ENCODE measurements at regions not wholly inside any gene's neighbourhood (a gene's known extent, or its start where the extent isn't known, plus 50 kb on each side); places are given as distances from the start of the nearest gene placed in this dataset.

DNA sequence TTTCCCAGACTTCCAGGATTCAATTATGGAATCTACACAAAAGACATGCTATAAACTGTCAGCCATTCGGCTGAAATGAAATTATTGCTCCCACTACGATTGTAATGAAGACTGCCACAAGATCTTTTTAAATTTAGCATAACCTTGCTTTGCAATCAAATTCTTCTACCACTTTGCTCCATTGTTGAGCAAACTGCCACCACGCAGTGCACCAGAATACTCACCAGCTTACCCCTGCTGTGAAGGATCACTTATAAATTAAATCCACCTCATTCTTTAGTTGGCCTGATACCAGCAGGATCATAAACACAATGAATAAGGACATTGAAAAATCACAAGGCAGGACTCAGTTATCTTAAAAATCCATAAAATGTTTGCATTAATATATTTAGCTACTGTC lies 116.4 kb upstream of the PRNP start:
- DNase-seq (no peak), ATAC-seq (no peak)
- no peaks in the 10 kb centered on the region for H3K27me3 ChIP-seq
- TF ChIP-seq POLR2A (IDR thresholded peaks at IDR 0.05): no peak
- TF ChIP-seq, protein P1, sequence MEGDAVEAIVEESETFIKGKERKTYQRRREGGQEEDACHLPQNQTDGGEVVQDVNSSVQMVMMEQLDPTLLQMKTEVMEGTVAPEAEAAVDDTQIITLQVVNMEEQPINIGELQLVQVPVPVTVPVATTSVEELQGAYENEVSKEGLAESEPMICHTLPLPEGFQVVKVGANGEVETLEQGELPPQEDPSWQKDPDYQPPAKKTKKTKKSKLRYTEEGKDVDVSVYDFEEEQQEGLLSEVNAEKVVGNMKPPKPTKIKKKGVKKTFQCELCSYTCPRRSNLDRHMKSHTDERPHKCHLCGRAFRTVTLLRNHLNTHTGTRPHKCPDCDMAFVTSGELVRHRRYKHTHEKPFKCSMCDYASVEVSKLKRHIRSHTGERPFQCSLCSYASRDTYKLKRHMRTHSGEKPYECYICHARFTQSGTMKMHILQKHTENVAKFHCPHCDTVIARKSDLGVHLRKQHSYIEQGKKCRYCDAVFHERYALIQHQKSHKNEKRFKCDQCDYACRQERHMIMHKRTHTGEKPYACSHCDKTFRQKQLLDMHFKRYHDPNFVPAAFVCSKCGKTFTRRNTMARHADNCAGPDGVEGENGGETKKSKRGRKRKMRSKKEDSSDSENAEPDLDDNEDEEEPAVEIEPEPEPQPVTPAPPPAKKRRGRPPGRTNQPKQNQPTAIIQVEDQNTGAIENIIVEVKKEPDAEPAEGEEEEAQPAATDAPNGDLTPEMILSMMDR (IDR thresholded peaks at IDR 0.05): no peak
- no peaks in the 10 kb centered on the region for H3K4me1 ChIP-seq
- H3K36me3 ChIP-seq: no peaks in the 10 kb centered on the region
- H3K27ac ChIP-seq: no peak overlapping the region
- no peak overlapping the region for H3K4me3 ChIP-seq
- no peaks in the 10 kb centered on the region for H3K9me3 ChIP-seq
- WGBS (ENCODE audit: insufficient coverage, low coverage, low lambda C conversion rate, missing lambda C conversion rate): 53% methylated on average over 3 of the region's 3 CpGs
- intact Hi-C loops (cut with DNase I): no loop called here

DNA sequence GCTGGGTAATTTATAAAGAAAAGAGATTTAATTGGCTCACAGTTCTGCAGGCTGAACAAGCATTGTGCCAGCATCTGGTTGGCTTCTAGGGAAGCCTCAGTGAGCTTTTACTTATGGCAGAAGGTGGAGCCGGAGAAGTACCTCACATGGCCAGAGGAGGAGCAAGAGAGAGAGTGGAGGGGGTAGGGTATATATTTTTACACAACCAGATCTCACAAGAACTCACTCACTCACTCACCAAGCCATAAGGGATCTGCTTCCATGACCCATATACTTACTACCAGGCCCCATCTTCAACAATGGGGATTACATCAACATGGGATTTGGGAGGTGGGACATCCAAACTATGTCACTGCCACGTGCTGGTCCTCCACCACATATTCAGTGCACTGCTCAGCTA lies 117.2 kb upstream of the PRNP start:
- no peak for DNase-seq
- Histone ChIP-seq H3K27ac (no peak overlapping the region), H3K27me3 (no peaks in the 10 kb centered on the region), H3K36me3 (no peaks in the 10 kb centered on the region), H3K4me1 (no peaks in the 10 kb centered on the region), H3K9me3 (no peaks in the 10 kb centered on the region), H3K4me3 (no peak overlapping the region)
- ATAC-seq: no peak
- intact Hi-C loops (cut with DNase I): no loop called here
- WGBS (ENCODE audit: insufficient coverage, low coverage, low lambda C conversion rate, missing lambda C conversion rate): 75% methylated on average over 1 of the region's 2 CpGs
- no peak for TF ChIP-seq POLR2A (IDR thresholded peaks at IDR 0.05)
- TF ChIP-seq, protein P1 (IDR thresholded peaks at IDR 0.05): no peak

DNA sequence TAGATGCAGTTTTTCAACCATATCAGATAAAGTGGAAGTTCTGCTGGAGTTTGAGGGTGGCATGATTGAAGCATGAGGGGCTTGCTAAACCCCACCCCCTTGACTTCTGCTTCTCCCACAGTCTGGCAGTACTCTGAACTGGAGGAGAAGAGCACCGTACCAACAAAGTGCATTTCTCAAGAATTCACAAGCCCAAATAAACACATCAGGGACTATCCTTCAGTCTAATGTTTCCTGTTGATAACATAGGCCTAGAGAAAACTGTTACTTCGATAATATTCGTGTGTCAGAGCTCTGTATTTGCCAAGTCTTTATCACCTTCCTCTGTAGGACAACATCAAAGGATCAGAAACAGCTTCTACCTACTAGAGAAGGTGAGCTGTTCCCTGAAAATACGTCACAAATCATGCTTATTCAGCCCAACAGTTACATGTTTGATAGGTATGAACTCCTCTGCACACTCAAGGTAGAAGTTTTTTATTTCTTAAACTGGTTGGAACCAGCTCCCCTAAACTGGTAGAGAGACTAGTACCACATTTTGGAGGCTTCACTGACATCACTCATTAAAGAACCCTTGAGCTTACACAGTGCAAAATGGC lies 117.8 kb upstream of the PRNP start:
- no peak overlapping the region for H3K27ac ChIP-seq
- ATAC-seq: no peak

DNA sequence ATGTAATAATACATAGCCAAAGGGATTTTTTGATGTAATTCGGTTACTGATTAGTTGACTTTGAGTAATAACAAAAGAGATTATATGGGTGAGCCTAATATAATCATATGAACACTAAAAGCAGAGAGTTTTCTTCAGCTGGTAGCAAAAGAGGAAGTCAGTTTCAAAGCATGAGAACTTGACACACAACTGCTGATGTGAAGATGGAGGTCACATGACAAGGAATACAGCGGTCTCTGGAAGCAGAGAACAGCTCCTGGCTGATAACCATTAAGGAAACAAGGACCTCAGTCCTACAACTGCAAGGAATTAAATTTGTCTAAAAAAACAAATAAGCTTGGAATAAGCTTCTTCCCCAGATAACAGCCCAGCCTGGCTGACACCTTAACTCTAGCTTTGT lies 119.1 kb upstream of the PRNP start:
- WGBS (ENCODE audit: insufficient coverage, low coverage, low lambda C conversion rate, missing lambda C conversion rate): 45% methylated on average over 2 of the region's 2 CpGs

More for the DNA sequence above, 117.8 kb upstream of the PRNP start:
- no peak overlapping the region for H3K4me3 ChIP-seq
- intact Hi-C loops (cut with DNase I): no loop called here
- TF ChIP-seq POLR2A (IDR thresholded peaks at IDR 0.05): no peak
- TF ChIP-seq, protein P1 (IDR thresholded peaks at IDR 0.05): no peak
- 26% methylated on average over 4 of the region's 4 CpGs for WGBS (ENCODE audit: insufficient coverage, low coverage, low lambda C conversion rate, missing lambda C conversion rate)
- H3K27me3 ChIP-seq: no peaks in the 10 kb centered on the region
- no peaks in the 10 kb centered on the region for H3K36me3 ChIP-seq
- no peaks in the 10 kb centered on the region for H3K4me1 ChIP-seq
- H3K9me3 ChIP-seq: no peaks in the 10 kb centered on the region
- DNase-seq: no peak

More for the DNA sequence above, 119.1 kb upstream of the PRNP start:
- intact Hi-C loops (cut with DNase I): no loop called here
- Histone ChIP-seq H3K27ac (no peak overlapping the region), H3K9me3 (no peaks in the 10 kb centered on the region), H3K27me3 (no peaks in the 10 kb centered on the region), H3K4me3 (no peak overlapping the region), H3K36me3 (no peaks in the 10 kb centered on the region), H3K4me1 (no peaks in the 10 kb centered on the region)
- no peak for ATAC-seq
- no peak for DNase-seq
- no peak for TF ChIP-seq POLR2A (IDR thresholded peaks at IDR 0.05)
- TF ChIP-seq, protein P1 (IDR thresholded peaks at IDR 0.05): no peak

Data from right lobe of liver (tissue), 6 donors.